SHP77 (cell line): ENCODE measurements at regions not wholly inside any gene's neighbourhood (a gene's known extent, or its start where the extent isn't known, plus 50 kb on each side); places are given as distances from the start of the nearest gene placed in this dataset.

Experiments used
- DNase-seq, 2 experiments: peaks; one replicate each; lab custom pipeline; 2025; lab: John Stamatoyannopoulos, UW

- DNase-seq, result no peak
Observed at GRCh38 chr2:88283886-88284592, 113.9 kb downstream of the THNSL2 start.

GRCh38 chr2:88281302-88282217 is 111.4 kb downstream of the THNSL2 start:
- no peak for DNase-seq

- DNase-seq, result no peak
Observed at GRCh38 chr2:88269836-88270235, 99.7 kb downstream of the THNSL2 start.

GRCh38 chr2:88265352-88266303 is 95.5 kb downstream of the THNSL2 start:
- DNase-seq, result peak; percentile 1 to 9

GRCh38 chr2:88263861-88264260 is 93.7 kb downstream of the THNSL2 start:
- DNase-seq, result no peak

GRCh38 chr2:88261725-88262124 is 91.6 kb downstream of the THNSL2 start:
- no peak for DNase-seq

- DNase-seq, result no peak
Observed at GRCh38 chr2:88258208-88258607, 88.1 kb downstream of the THNSL2 start.

- no peak for DNase-seq
Observed at GRCh38 chr2:88254437-88255091, 84.4 kb downstream of the THNSL2 start.

- DNase-seq, result no peak
Observed at GRCh38 chr2:88253997-88254396, 83.9 kb downstream of the THNSL2 start.

GRCh38 chr2:88253375-88253774 is 83.2 kb downstream of the THNSL2 start:
- DNase-seq, result no peak

- DNase-seq, result no peak
Observed at GRCh38 chr2:88252646-88253045, 82.5 kb downstream of the THNSL2 start.

GRCh38 chr2:88252111-88252510 is 82.0 kb downstream of the THNSL2 start:
- no peak for DNase-seq

GRCh38 chr2:88250404-88250803 is 80.3 kb downstream of the THNSL2 start:
- no peak for DNase-seq

GRCh38 chr2:88248280-88248828 is 78.2 kb downstream of the THNSL2 start:
- no peak for DNase-seq

- no peak for DNase-seq
Observed at GRCh38 chr2:88247531-88247930, 77.4 kb downstream of the THNSL2 start.

GRCh38 chr2:88245109-88245508 is 75.0 kb downstream of the THNSL2 start:
- DNase-seq, result no peak

GRCh38 chr2:88239781-88240180 is 69.6 kb downstream of the THNSL2 start:
- DNase-seq, result no peak

- DNase-seq, result no peak
Observed at GRCh38 chr2:88236666-88237065, 66.5 kb downstream of the THNSL2 start.
